SU-DHL-6 (cell line): ENCODE measurements at regions not wholly inside any gene's neighbourhood (a gene's known extent, or its start where the extent isn't known, plus 50 kb on each side); places are given as distances from the start of the nearest gene placed in this dataset.

Experiments
- CTCF ChIP-seq: fragments of 200-600 bp; sonication (generic); IDR thresholded peaks from one replicate; pipeline ENCODE4 v1.5.1; 2017; ENCODE audit warnings: antibody characterized with exemption, mild to moderate bottlenecking, low read length, moderate library complexity; ENCODE audit not compliant: insufficient read depth, poor library complexity, severe bottlenecking
- EZH2phosphoT487 ChIP-seq: fragments of 200-600 bp; sonication (generic), shearing (Covaris generic); conservative IDR thresholded peaks from 2 replicates; pipeline ENCODE4 v1.6.1; 2018; ENCODE audit warnings: mild to moderate bottlenecking, antibody characterized with exemption, low read length, moderate library complexity, mixed read lengths

- no peak for TF ChIP-seq CTCF
- no peak for TF ChIP-seq EZH2phosphoT487
Observed at GRCh38 chr4:124304941-124305340, 407.6 kb downstream of the ANKRD50 start.
